Body of pancreas (tissue), 4 donors: ENCODE measurements at regions not wholly inside any gene's neighbourhood (a gene's known extent, or its start where the extent isn't known, plus 50 kb on each side); places are given as distances from the start of the nearest gene placed in this dataset.

ENCODE experiments used
- ATAC-seq: fragments of 150-250 bp; one replicate; pipeline ENCODE4 v1.9.1; 2016
- DNase-seq, 4 donors: peaks; one replicate each; pipeline ENCODE4 v3.0.0-alpha.2; 2019
- H3K27ac ChIP-seq, 4 donors: fragments of 200-600 bp; sonication (generic); 1 replicate in 3 of 4; 2 replicates in 1 of 4; pipeline versions ENCODE4 v1.5.1 to v1.6.1; 2016 to 2019; ENCODE audit warnings: mild to moderate bottlenecking in 1 of 4, mixed read lengths in 1 of 4, moderate library complexity in 1 of 4
- H3K27me3 ChIP-seq, 2 donors: fragments of 200-600 bp; sonication (generic); one replicate each; pipeline ENCODE4 v1.6.0; 2016; ENCODE audit warnings: mild to moderate bottlenecking in 1 of 2
- H3K36me3 ChIP-seq, 2 donors: fragments of 200-600 bp; sonication (generic); replicated peaks in 1 of 2; 2 replicates each; pipeline ENCODE4 v1.5.1; 2016; ENCODE audit warnings: low read depth in 2 of 2; ENCODE audit not compliant: insufficient read depth in 1 of 2
- H3K4me1 ChIP-seq: fragments of 200-600 bp; sonication (generic); one replicate; pipeline ENCODE4 v1.6.0; 2016
- H3K4me3 ChIP-seq, 2 donors: fragments of 200-600 bp; sonication (generic); 1 replicate in 1 of 2; 2 replicates in 1 of 2; pipeline ENCODE4 v1.5.1; 2016 to 2019
- H3K9me3 ChIP-seq, 3 donors: fragments of 200-600 bp; sonication (generic); 1 replicate in 2 of 3; 2 replicates in 1 of 3; pipeline ENCODE4 v1.5.1; 2016
- CTCF ChIP-seq, 7 experiments: fragments of 450-650 bp in 4 of 7; fragments of 200-600 bp in 3 of 7; sonication (generic) in 3 of 7; IDR thresholded peaks; one replicate each; pipeline ENCODE4 v1.5.1; 2016 to 2019; ENCODE audit warnings: antibody characterized with exemption in 7 of 7
- POLR2A ChIP-seq, 3 donors: fragments of 450-650 bp; IDR thresholded peaks; one replicate each; pipeline ENCODE4 v1.6.1; 2016; ENCODE audit warnings: antibody characterized with exemption in 3 of 3, mild to moderate bottlenecking in 2 of 3
- WGBS, 2 donors: methylation state at CpG; one replicate each; pipeline ENCODE4 v1.1.5; 2017; 5-methylcytosine and 5-hydroxymethylcytosine counted together
- intact Hi-C: fragments of 100-400 bp; cut with DNase I; formaldehyde crosslinking; loops from one replicate; pipeline ENCODE4 v1.15.1; 2023

- Histone ChIP-seq H3K4me3 (no peak overlapping the region), H3K27ac (no peak overlapping the region), H3K4me1 (no peaks in the 10 kb centered on the region), H3K9me3 (no peaks in the 10 kb centered on the region), H3K36me3 (no peaks in the 10 kb centered on the region), H3K27me3 (no peaks in the 10 kb centered on the region)
- intact Hi-C loops, result no loop called here
- WGBS, 2 donors, result 50% methylated on average over 4 of the region's 4 CpGs
- TF ChIP-seq CTCF (IDR thresholded peaks at IDR 0.05) (no peak), POLR2A (IDR thresholded peaks at IDR 0.05) (no peak)
- DNase-seq (no peak), ATAC-seq (no peak)
These were observed 267.6 kb downstream of the GRIN2B start for GRCh38 chr12:13713556-13714410.

GRCh38 chr12:13707829-13708228 is 273.6 kb downstream of the GRIN2B start:
- no peak for ATAC-seq
- 72 to 83% methylated on average over 1 of the region's 1 CpG for WGBS, 2 donors
- no peak for DNase-seq
- no peaks in the 10 kb centered on the region for H3K4me1 ChIP-seq
- no peak for TF ChIP-seq CTCF (IDR thresholded peaks at IDR 0.05)
- no peak for TF ChIP-seq POLR2A (IDR thresholded peaks at IDR 0.05)
- H3K27ac ChIP-seq, result no peak overlapping the region
- H3K9me3 ChIP-seq, result no peaks in the 10 kb centered on the region
- intact Hi-C loops, result no loop called here
- no peaks in the 10 kb centered on the region for H3K36me3 ChIP-seq
- H3K27me3 ChIP-seq, result no peaks in the 10 kb centered on the region
- no peak overlapping the region for H3K4me3 ChIP-seq

- Histone ChIP-seq H3K27me3 (no peaks in the 10 kb centered on the region), H3K4me3 (no peak overlapping the region), H3K9me3 (no peaks in the 10 kb centered on the region), H3K4me1 (no peaks in the 10 kb centered on the region), H3K36me3 (no peaks in the 10 kb centered on the region), H3K27ac (no peak overlapping the region)
- DNase-seq (no peak), ATAC-seq (no peak)
- intact Hi-C loops, result no loop called here
- TF ChIP-seq CTCF (IDR thresholded peaks at IDR 0.05) (no peak), POLR2A (IDR thresholded peaks at IDR 0.05) (no peak)
- 34 to 40% methylated on average over 5 of the region's 5 CpGs for WGBS, 2 donors
These were observed 279.0 kb downstream of the GRIN2B start for GRCh38 chr12:13702381-13702780.

- H3K27me3 ChIP-seq, result no peaks in the 10 kb centered on the region
- TF ChIP-seq POLR2A (IDR thresholded peaks at IDR 0.05), result no peak
- no peak for TF ChIP-seq CTCF (IDR thresholded peaks at IDR 0.05)
- H3K4me3 ChIP-seq, result no peak overlapping the region
- H3K9me3 ChIP-seq, result no peaks in the 10 kb centered on the region
- H3K4me1 ChIP-seq, result no peaks in the 10 kb centered on the region
- no peaks in the 10 kb centered on the region for H3K36me3 ChIP-seq
- intact Hi-C loops, result no loop called here
- ATAC-seq, result no peak
- no peak for DNase-seq
- H3K27ac ChIP-seq, result no peak overlapping the region
These were observed 279.9 kb downstream of the GRIN2B start for GRCh38 chr12:13701502-13701901.

- no peaks in the 10 kb centered on the region for H3K9me3 ChIP-seq
- WGBS, 2 donors, result 70 to 75% methylated on average over 11 of the region's 11 CpGs
- no peaks in the 10 kb centered on the region for H3K36me3 ChIP-seq
- H3K4me1 ChIP-seq, result no peaks in the 10 kb centered on the region
- TF ChIP-seq CTCF (IDR thresholded peaks at IDR 0.05), result no peak
- no peak for TF ChIP-seq POLR2A (IDR thresholded peaks at IDR 0.05)
- intact Hi-C loops, result no loop called here
- DNase-seq (no peak), ATAC-seq (no peak)
- H3K4me3 ChIP-seq, result no peak overlapping the region
- H3K27me3 ChIP-seq, result no peaks in the 10 kb centered on the region
- H3K27ac ChIP-seq, result no peak overlapping the region
These were observed 283.4 kb downstream of the GRIN2B start for GRCh38 chr12:13697973-13698372.
